Astrocyte of the cerebellum (primary cell): ENCODE measurements at regions not wholly inside any gene's neighbourhood (a gene's known extent, or its start where the extent isn't known, plus 50 kb on each side); places are given as distances from the start of the nearest gene placed in this dataset.
"Not testable (repeated sequence)": the region's sequence is repeated elsewhere in the genome, so short reads cannot be mapped to it uniquely, and the experiment has no call there.

ENCODE experiments used
- DNase-seq: peaks from one replicate; pipeline ENCODE4 v3.0.0-alpha.2; 2011; ENCODE audit warnings: low read depth
- H3K4me3 ChIP-seq: 2 replicates; pipeline ENCODE4 v1.5.1; 2011; ENCODE audit warnings: mild to moderate bottlenecking, low read depth, low read length, moderate library complexity
- in situ Hi-C: cut with HindIII; loops from 2 replicates; pipeline ENCODE4 v1.10.0; 2017; ENCODE audit warnings: low sequenced_read_pairs
- TF ChIP-seq, protein P1 (sequence below): IDR thresholded peaks from 2 replicates; pipeline ENCODE4 v1.5.1; 2012; ENCODE audit warnings: low read length, low read depth, moderate library complexity, mild to moderate bottlenecking; ENCODE audit errors: missing control alignments

DNA sequence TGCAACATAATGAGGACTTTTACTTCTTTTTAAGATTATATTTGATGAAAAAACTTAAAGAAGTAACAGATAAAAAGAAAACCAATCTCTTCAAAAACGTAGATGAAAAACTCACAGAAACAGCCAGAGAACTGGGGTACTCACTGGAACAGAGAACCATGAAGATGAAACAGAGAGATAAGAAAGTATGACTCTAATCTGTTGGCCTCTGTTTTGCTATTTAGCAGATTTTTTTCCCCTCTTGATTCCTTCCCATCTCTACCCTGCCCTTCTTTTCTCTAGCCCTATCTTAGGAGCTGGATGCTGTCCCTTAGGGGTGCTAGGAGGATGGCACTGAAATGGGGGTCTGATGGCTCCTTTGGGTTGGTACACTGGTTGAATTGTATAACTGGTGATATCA is 97.5 kb upstream of the FREM1 start:
- in situ Hi-C loops: no loop called here
- TF ChIP-seq, protein P1, sequence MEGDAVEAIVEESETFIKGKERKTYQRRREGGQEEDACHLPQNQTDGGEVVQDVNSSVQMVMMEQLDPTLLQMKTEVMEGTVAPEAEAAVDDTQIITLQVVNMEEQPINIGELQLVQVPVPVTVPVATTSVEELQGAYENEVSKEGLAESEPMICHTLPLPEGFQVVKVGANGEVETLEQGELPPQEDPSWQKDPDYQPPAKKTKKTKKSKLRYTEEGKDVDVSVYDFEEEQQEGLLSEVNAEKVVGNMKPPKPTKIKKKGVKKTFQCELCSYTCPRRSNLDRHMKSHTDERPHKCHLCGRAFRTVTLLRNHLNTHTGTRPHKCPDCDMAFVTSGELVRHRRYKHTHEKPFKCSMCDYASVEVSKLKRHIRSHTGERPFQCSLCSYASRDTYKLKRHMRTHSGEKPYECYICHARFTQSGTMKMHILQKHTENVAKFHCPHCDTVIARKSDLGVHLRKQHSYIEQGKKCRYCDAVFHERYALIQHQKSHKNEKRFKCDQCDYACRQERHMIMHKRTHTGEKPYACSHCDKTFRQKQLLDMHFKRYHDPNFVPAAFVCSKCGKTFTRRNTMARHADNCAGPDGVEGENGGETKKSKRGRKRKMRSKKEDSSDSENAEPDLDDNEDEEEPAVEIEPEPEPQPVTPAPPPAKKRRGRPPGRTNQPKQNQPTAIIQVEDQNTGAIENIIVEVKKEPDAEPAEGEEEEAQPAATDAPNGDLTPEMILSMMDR: no peak
- no peak for DNase-seq
- H3K4me3 ChIP-seq: no peak overlapping the region

DNA sequence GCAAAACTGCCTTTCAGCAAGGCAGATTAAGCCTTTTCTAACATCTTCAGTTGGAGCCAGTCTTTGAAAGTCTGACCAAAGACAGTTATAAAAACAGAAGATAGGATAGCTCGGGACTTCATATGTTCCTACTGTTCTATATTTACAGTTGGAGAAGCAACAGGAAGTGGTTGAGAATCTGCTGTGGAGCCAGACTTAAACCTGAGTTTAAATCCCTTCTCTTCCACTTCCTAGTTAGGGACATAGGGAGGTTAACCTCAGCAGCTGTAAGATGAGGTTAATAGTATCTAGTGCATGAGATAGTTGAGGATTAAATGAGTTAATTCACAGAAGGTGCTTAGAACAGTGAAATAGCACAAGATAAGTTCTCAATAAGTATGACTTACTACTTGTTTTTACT is 84.5 kb upstream of the FREM1 start:
- DNase-seq: no peak
- TF ChIP-seq, protein P1: no peak
- H3K4me3 ChIP-seq: no peak overlapping the region
- in situ Hi-C loops: no loop called here

DNA sequence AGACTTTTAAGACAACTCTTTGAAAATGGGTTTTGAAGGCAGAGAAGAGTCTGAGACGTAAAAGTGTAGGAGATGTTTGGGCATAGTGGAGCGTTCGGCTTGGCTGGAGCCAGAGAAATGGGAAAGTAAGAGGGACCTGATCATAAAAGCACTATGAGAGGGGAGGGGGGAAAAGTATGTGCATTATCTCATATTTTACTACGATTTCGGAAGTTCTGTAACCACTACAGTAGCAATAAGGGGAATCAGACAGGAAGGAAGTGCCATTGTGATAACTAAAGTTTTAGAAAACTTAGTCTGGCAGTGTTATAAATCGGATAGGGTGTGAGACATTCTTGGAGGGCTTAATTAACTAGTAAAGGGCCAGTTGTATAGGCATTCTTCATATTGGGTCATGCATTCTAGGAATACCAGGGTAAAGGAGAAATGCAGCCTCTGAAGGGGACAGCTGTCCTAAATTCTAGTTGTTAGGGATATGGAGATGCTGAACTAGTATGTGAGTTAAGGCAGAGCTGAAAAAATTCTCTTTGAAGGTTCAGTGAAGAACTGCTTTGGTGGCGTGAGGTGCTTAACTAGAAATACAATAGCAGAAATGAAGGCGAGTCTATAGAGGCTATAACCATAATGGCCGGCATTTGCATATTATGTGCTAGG is 83.8 kb upstream of the FREM1 start:
- no peak for DNase-seq
- H3K4me3 ChIP-seq: peak overlapping the region; percentile 53
- in situ Hi-C loops: no loop called here
- TF ChIP-seq, protein P1: no peak

DNA sequence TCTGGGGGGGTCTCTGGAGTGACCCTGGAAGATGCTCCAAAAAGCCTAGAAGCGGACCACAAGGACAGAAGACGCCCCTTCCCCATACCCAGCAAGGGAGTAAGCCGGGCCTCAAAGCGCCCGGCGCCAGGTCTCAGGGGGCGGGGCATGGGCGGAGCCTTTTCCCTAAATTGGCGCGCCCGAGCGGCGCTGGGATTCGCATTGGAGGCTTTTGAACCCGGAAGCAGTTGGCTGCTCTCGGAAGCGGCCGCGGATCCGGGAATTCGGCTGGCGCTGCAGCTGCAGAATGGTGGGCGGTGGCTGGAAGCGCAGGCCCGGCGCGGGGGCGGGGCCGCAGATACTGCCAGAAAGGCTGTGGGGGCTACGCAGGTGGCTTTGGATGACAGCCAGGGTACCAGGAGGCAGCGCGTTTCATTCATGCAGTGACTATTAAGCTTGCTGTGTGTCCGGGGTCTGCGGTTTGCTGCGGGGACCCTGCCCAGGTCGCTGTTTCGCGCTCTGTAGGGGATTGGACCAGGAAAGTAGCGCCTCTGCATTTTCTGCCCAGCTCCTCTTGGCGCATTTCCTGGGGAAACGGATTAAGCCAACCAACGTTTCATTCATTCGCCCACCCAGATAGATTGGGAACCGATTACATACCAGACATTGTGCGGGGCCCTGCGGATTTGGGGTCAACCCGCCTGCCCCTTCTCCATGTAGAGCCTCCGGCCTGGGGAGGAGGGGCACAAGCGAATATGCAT is 83.0 kb upstream of the FREM1 start:
- DNase-seq: peak; percentile 42
- in situ Hi-C loops: no loop called here
- TF ChIP-seq, protein P1: no peak
- H3K4me3 ChIP-seq: peak overlapping the region; percentile 53

DNA sequence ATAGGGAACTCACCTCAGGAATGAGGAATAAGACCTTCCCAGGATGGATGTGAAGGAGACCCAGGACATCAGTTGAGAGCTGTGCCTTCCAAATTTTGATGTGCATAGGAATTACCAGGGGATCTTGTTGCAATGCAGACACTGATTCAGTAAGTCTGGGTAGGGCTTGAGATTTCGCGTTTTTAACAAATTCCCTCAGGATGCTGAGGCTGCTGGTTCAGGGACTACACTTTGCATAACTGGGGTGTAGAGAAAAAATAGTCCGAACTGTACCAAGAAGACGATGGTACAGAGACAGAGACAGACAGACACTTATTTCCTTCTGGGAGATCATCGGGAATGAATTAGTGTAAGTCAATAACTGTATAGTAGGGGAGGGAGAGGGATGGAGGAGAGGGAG is 82.3 kb upstream of the FREM1 start:
- DNase-seq: no peak
- TF ChIP-seq, protein P1: no peak
- peak overlapping the region; percentile 53 for H3K4me3 ChIP-seq
- in situ Hi-C loops: no loop called here

DNA sequence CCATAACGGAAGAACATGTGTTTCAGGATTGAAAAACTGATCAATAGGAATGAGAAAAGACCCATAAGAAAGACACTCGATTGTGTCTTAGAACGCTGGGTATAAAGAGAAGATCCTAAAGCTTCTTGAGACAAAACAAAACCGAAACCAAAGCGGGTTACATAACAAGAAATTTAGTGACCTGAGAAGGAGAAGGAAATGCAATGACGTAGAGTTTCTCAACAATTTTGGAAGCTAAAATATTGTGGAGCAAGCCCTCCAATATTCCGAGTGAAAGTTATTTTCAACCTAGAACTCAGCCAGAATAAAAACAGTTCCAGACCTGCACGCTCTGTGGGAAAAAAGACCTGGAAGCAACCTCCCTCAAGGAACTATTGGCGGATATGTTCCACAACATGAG is 81.9 kb upstream of the FREM1 start:
- in situ Hi-C loops: no loop called here
- no peak overlapping the region for H3K4me3 ChIP-seq
- TF ChIP-seq, protein P1: no peak
- DNase-seq: no peak

DNA sequence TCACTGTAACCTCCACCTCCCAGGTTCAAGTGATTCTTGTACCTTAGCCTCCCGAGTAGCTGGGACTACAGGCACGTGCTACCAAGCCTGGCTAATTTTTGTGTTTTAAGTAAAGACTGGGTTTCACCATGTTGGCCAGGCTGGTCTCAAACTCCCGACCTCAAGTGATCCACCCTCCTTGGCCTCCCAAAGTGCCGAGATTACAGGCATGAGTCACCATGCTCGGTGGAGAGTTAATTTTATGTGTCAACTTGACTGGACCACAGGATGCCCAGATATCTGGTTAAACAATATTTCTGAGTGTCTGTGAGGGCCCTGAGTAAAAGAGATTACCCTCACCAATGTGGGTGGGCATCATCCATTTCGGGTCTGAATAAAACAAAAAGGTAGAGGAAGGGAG is 80.4 kb upstream of the FREM1 start:
- DNase-seq, H3K4me3 ChIP-seq, in situ Hi-C loops: not testable (repeated sequence)
